SKM-1 treated with dmso at 0.1 percent for 144 hours (cell line): ENCODE measurements at regions not wholly inside any gene's neighbourhood (a gene's known extent, or its start where the extent isn't known, plus 50 kb on each side); places are given as distances from the start of the nearest gene placed in this dataset.
A peak's percentile ranks its signal among the peaks of the same experiment; 100 is the strongest.
"Not testable (repeated sequence)": the region's sequence is repeated elsewhere in the genome, so short reads cannot be mapped to it uniquely, and the experiment has no call there.

ENCODE experiments used
- DNase-seq: peaks from one replicate; lab custom pipeline; 2025; ENCODE audit not compliant: unreplicated experiment; lab: John Stamatoyannopoulos, UW

- no peak for DNase-seq
Measured at GRCh38 chr6:14549304-14549770, 431.8 kb downstream of the CD83 start.

GRCh38 chr6:14549871-14550270 is 432.3 kb downstream of the CD83 start:
- DNase-seq, result no peak

GRCh38 chr6:14550410-14550809 is 432.8 kb downstream of the CD83 start:
- no peak for DNase-seq

- no peak for DNase-seq
Measured at GRCh38 chr6:14550822-14551221, 433.2 kb downstream of the CD83 start.

GRCh38 chr6:14551601-14552000 is 434.0 kb downstream of the CD83 start:
- DNase-seq, result not testable (repeated sequence)

GRCh38 chr6:14552891-14553290 is 435.3 kb downstream of the CD83 start:
- no peak for DNase-seq

GRCh38 chr6:14553515-14553914 is 435.9 kb downstream of the CD83 start:
- no peak for DNase-seq

GRCh38 chr6:14555804-14556203 is 438.2 kb downstream of the CD83 start:
- no peak for DNase-seq

- DNase-seq, result no peak
Measured at GRCh38 chr6:14559746-14560536, 442.4 kb downstream of the CD83 start.

- DNase-seq, result not testable (repeated sequence)
Measured at GRCh38 chr6:14561563-14561962, 444.0 kb downstream of the CD83 start.

- no peak for DNase-seq
Measured at GRCh38 chr6:14567842-14568241, 450.3 kb downstream of the CD83 start.

GRCh38 chr6:14569394-14569793 is 451.8 kb downstream of the CD83 start:
- peak; percentile 5 for DNase-seq

- DNase-seq, result not testable (repeated sequence)
Measured at GRCh38 chr6:14569874-14570273, 452.3 kb downstream of the CD83 start.

- DNase-seq, result no peak
Measured at GRCh38 chr6:14571001-14571400, 453.4 kb downstream of the CD83 start.

GRCh38 chr6:14571746-14572145 is 454.2 kb downstream of the CD83 start:
- no peak for DNase-seq

GRCh38 chr6:14573267-14573666 is 455.7 kb downstream of the CD83 start:
- DNase-seq, result no peak

- no peak for DNase-seq
Measured at GRCh38 chr6:14573703-14574290, 456.2 kb downstream of the CD83 start.

GRCh38 chr6:14575961-14576360 is 458.4 kb downstream of the CD83 start:
- no peak for DNase-seq

GRCh38 chr6:14578994-14579393 is 461.4 kb downstream of the CD83 start:
- no peak for DNase-seq

- DNase-seq, result no peak
Measured at GRCh38 chr6:14582749-14583148, 465.2 kb downstream of the CD83 start.

GRCh38 chr6:14583826-14584225 is 466.3 kb downstream of the CD83 start:
- no peak for DNase-seq

- no peak for DNase-seq
Measured at GRCh38 chr6:14584450-14584849, 466.9 kb downstream of the CD83 start.

GRCh38 chr6:14585689-14586088 is 468.1 kb downstream of the CD83 start:
- no peak for DNase-seq
